Activated naive CD8-positive, alpha-beta T cell (primary cell): ENCODE measurements at regions not wholly inside any gene's neighbourhood (a gene's known extent, or its start where the extent isn't known, plus 50 kb on each side); places are given as distances from the start of the nearest gene placed in this dataset.
"Not testable (repeated sequence)": the region's sequence is repeated elsewhere in the genome, so short reads cannot be mapped to it uniquely, and the experiment has no call there.

ENCODE experiments used
- H3K27ac Mint-ChIP-seq: one replicate; pipeline ENCODE4 v1.8.0; 2021; ENCODE audit warnings: mixed read lengths
- H3K27me3 Mint-ChIP-seq: one replicate; pipeline ENCODE4 v1.8.0; 2021; ENCODE audit warnings: mixed read lengths
- H3K36me3 Mint-ChIP-seq: one replicate; pipeline ENCODE4 v1.8.0; 2021; ENCODE audit warnings: mixed read lengths
- H3K4me1 Mint-ChIP-seq: one replicate; pipeline ENCODE4 v1.8.0; 2021; ENCODE audit warnings: low read depth, mixed read lengths
- H3K4me3 Mint-ChIP-seq: one replicate; pipeline ENCODE4 v1.8.0; 2021; ENCODE audit warnings: mild to moderate bottlenecking, mixed read lengths
- H3K9me3 Mint-ChIP-seq: one replicate; pipeline ENCODE4 v1.8.0; 2021; ENCODE audit warnings: low read depth, mixed read lengths

DNA sequence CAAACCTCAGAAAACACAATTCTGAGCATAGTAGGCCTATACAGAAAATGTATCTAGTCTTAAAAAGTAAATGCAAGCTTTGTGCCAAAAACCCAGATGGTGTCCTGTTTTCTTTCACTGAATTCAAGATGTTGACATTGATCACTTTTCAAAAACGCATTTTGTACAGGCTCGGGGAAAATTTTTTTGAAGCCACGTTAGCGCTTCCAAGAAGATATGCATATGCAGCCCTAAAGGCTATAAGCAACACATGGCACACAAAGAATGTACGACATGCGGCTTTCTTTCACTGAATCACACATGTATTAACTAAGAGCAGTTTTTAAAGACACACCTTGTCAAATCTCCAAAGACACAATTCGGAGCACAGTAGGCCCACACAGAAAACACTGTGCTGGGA, 115.4 kb downstream of the MRPL57 start:
- Mint-ChIP-seq H3K4me3 (no peak overlapping the region), H3K27ac (no peak overlapping the region), H3K9me3 (no peaks in the 10 kb centered on the region)

DNA sequence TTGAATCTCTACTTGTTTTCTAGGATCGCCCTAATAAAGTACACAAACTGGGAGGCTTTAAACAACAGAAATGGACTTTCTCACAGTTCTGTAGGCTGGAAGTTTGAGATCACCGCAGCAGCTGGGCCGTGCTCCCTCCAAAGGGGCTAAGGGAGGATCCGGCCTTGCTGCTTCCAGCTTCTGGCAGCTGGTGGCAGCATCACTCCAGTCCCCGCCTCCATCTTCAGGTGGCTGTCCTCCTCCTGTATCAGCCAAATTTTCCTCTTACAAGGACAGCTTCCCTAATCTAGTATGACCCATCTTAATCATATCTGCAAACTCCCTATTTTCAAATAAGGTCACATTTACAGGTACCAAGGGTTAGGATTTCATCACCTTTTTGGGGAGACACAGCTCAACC, 120.5 kb downstream of the MRPL57 start:
- not testable (repeated sequence) for H3K9me3 Mint-ChIP-seq, H3K36me3 Mint-ChIP-seq, H3K27me3 Mint-ChIP-seq
- Mint-ChIP-seq H3K4me3 (peak overlapping the region; percentile 92), H3K27ac (peak overlapping the region; percentile 66), H3K4me1 (peaks cover 20% of the 10 kb centered on the region)

More for the DNA sequence above, 115.4 kb downstream of the MRPL57 start:
- no peaks in the 10 kb centered on the region for H3K27me3 Mint-ChIP-seq
- no peaks in the 10 kb centered on the region for H3K4me1 Mint-ChIP-seq
- H3K36me3 Mint-ChIP-seq = no peaks in the 10 kb centered on the region

DNA sequence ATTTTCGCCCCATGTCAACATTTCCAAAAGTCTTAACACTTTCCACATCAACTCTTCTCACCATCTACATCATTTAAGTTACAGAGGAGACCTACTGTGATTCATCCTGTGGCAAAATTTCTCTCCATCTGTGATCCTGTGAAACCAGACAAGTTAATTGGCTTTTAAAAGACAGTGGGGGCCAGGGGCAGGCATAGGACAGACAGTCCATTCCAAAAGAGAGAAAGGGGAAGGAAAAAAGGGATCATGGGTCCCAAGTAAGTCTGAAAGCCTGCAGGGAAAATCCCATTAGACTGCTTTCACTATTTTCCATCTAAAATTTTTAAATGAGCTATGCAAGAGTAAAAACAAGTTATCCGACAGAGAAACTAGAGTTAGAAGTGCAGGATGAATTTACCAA, 121.0 kb downstream of the MRPL57 start:
- Mint-ChIP-seq H3K27me3 (no peaks in the 10 kb centered on the region), H3K4me1 (peaks cover 21% of the 10 kb centered on the region), H3K36me3 (no peaks in the 10 kb centered on the region), H3K9me3 (no peaks in the 10 kb centered on the region), H3K27ac (peak overlapping the region; percentile 66), H3K4me3 (peak overlapping the region; percentile 92)

DNA sequence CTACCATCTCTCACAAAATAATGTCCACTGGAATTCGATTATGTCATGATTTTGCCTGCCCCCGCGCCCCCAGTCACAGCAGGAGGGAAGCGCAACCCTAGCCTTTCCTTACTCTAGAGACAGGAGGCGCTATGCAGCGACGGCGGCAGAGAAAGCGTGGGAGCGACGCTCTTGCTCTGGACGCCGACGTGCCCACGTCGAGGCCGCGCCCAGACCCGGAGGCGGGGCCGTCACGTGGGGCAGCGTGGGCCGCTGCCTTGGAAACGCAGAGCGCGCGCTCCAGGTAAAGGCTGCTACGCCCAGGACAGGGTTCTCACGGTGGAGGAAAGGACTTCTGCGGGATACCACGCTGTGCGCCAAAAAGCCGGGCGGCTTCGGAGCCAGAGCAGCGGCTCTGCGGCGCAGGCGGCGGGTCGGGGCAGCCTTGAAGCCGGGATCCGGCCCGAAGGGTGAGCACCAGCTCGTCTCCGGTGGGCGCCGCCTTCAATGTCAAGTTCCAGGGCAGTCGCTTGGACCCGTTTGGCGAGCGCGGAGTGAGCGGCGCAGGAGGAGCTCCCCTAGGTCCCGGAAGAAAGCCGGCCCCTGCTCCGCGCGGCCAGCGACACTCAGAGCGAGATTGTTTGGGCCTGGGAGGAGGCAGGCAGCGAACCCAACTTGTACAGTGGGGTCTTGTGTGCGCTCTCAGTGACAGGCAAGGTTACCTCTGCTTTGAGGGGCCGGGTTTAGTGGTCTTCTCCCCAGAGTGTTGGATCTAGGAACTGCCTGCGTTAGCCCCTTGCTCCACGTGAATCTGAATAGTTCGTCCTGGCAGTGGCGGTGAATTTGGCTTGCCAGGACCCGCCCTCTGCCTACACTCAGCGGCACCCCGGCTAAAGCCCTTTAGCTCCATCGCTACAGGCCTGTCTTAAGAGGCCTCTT, 121.7 kb downstream of the MRPL57 start:
- Mint-ChIP-seq H3K27me3 (no peaks in the 10 kb centered on the region), H3K36me3 (peaks cover 2% of the 10 kb centered on the region), H3K4me1 (peaks cover 23% of the 10 kb centered on the region), H3K4me3 (peak overlapping the region; percentile 92), H3K27ac (peak overlapping the region; percentile 66), H3K9me3 (no peaks in the 10 kb centered on the region)

DNA sequence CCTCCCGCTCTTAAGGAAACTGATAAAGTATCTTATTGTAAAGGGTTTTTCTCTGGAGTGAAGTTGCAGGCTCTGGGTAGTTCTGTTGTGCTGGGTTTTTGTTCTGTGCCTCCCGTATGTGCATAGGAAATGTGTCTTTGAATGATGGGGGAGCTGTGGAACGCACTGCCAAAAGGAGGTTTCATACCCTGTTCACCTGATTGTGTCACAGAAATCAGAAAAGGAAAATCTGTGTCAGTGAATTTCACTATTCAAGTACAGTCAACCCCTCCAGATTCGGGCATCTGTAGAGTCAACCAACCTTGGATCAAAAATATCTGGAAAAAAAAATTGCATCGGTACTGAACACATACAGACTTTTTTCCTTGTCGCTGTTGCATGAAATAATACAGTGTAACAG, 127.8 kb downstream of the MRPL57 start:
- Mint-ChIP-seq H3K36me3 (peaks cover 4% of the 10 kb centered on the region), H3K9me3 (no peaks in the 10 kb centered on the region), H3K4me3 (no peak overlapping the region), H3K4me1 (peaks cover 15% of the 10 kb centered on the region), H3K27ac (peak overlapping the region; percentile 7), H3K27me3 (no peaks in the 10 kb centered on the region)

DNA sequence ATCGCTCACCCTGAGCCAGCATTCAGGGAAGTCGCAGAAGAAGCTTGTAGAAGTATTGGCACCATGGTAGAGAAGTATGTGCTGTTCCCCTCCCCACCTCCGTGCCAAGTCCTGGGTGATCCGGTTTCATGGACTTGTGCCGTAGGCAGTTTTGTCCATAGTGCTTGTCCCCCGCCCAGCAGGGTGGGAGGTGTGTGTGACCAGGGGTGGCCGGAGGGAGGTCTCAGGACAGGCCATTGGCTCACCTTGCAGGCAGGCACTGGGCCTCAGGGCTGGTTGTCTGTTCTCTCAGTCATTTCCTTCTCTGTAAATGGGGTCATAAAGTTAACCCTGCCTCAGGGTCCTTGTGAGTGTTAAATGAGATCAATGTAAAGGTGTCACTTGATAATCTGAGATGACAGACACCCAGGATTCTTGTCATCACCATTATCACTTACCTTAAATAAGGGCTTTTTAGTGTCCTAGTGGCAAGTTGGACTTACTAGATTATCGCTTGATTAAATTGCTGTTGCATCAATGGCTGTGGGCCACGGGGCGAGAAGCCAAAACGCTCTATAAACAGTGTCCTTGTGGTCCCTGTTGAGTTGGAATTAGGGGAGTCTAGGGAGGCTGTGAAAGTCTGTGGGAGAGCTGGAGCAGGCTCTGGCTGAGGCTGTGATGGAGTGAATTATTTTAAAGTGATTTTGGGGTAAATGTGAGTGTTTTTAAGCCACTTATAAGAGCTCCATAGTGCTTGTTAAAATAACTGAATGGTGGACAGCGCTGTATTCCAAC, 130.0 kb downstream of the MRPL57 start:
- not testable (repeated sequence) for H3K4me3 Mint-ChIP-seq, H3K9me3 Mint-ChIP-seq, H3K27me3 Mint-ChIP-seq, H3K27ac Mint-ChIP-seq
- peaks cover 14% of the 10 kb centered on the region for H3K4me1 Mint-ChIP-seq
- H3K36me3 Mint-ChIP-seq = peaks cover 11% of the 10 kb centered on the region

DNA sequence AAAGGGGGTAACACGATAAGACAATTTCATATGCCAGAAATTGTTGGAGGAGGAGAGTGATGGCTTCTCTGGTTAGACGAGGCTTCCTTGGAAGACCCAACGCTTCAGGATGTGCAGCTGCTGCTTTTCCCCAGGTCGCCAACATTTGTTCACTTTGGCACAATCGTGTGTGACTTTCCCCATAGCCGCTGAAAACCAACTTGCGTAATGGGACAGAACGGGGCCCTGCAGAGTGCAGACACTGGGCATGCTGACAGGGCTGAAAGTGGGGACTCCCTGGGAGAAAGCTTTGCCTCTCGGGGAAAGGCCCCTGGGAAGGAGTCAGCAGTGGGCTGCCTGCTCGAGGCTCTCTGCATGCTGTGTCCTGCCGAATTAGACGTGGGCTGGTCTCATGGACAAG, 130.7 kb downstream of the MRPL57 start:
- not testable (repeated sequence) for H3K9me3 Mint-ChIP-seq, H3K4me3 Mint-ChIP-seq, H3K27ac Mint-ChIP-seq, H3K27me3 Mint-ChIP-seq
- Mint-ChIP-seq H3K36me3 (peaks cover 13% of the 10 kb centered on the region), H3K4me1 (peaks cover 14% of the 10 kb centered on the region)

DNA sequence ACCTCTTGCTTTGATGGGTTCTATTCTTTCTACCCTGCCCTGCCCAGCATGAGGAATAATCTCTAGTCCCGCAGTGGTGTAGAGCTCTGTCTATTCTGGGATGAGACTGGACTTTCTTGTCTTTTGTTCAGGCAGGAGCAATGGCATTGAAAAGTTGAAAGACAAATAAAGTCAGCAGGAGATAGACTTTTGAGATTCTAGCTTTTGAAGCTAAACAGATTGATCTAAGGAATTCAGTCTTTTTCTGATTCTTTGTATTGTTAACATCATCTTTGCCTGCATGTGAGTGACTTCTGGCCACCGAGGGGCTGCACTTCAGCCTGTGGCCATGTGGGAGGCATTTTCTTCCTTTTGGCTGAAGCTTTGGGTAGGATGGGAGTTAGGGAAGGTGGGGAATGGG, 132.4 kb downstream of the MRPL57 start:
- Mint-ChIP-seq H3K27ac (no peak overlapping the region), H3K4me1 (peaks cover 7% of the 10 kb centered on the region), H3K9me3 (no peaks in the 10 kb centered on the region), H3K27me3 (no peaks in the 10 kb centered on the region), H3K4me3 (no peak overlapping the region), H3K36me3 (peaks cover 13% of the 10 kb centered on the region)

DNA sequence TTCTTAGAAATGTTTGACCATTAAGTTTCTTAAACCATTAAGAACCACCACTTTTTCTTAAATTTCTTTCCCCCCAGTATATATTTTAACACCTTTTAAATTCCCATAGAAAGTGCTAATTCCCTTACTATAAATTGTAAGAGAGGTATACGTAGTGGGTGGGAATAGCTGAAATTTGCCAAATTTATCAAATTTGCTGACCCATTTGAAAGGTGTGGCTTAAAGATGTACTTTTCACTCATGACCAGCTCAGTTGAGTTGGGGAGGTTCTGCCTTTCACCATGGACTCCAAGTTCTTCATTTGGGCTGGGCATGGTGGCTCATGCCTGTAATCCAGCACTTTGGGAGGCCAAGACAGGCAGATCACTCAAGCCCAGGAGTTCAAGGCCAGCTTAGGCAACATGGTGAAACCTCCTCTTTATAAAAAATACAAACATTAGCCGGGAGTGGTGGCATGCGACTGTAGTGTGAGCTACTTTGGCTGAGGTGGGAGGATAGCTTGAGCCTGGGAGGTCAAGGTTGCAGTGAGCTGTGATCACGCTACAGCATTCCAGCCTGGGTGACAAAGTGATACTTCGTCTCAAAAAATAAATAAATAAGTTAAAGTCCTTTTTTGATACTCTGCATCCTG, 133.2 kb downstream of the MRPL57 start:
- Mint-ChIP-seq H3K27me3 (no peaks in the 10 kb centered on the region), H3K27ac (no peak overlapping the region), H3K36me3 (peaks cover 13% of the 10 kb centered on the region), H3K9me3 (no peaks in the 10 kb centered on the region), H3K4me3 (no peak overlapping the region), H3K4me1 (peaks cover 3% of the 10 kb centered on the region)

DNA sequence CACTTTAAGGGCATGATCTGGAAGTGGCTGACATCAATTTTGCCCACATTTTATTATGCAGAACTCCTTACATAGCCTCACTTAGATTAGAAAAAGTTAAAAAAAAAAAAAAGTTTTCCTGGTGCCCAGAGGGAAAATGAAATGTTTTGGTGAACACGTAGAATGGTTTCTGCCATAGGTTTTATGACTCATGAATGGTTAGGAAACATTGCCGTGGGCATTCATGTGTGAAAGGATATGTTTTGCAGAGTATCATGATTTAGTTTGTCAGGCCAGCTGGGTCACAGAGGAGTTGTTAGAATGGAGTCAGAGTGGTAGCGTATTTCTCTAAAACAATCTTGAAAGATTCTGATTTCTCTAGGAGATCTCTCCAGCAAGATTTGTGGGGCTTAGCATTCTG, 133.8 kb downstream of the MRPL57 start:
- H3K9me3 Mint-ChIP-seq = no peaks in the 10 kb centered on the region
- H3K36me3 Mint-ChIP-seq = peaks cover 13% of the 10 kb centered on the region
- no peak overlapping the region for H3K4me3 Mint-ChIP-seq
- no peaks in the 10 kb centered on the region for H3K27me3 Mint-ChIP-seq
- H3K4me1 Mint-ChIP-seq = peaks cover 3% of the 10 kb centered on the region
- no peak overlapping the region for H3K27ac Mint-ChIP-seq

DNA sequence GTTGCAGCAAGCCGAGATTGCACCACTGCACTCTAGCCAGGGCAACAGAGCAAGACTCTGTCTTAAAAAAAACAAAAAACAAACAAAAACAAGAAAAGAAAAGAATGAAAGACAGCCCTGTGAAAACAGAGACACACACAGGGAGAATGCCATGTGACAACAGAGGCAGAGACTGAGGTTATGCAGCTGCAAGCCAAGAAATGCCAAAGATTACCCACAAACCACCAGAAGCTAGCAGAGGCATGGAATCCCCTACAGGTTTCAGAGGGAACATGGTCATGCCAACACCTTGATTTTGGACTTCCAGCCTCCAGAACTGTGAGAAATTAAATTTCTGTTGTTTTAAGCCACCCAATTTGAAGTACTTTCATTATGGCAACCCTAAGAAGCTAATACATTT, 138.5 kb downstream of the MRPL57 start:
- H3K4me3 Mint-ChIP-seq, H3K4me1 Mint-ChIP-seq, H3K27me3 Mint-ChIP-seq, H3K27ac Mint-ChIP-seq, H3K9me3 Mint-ChIP-seq: not testable (repeated sequence)
- H3K36me3 Mint-ChIP-seq = peaks cover 19% of the 10 kb centered on the region

DNA sequence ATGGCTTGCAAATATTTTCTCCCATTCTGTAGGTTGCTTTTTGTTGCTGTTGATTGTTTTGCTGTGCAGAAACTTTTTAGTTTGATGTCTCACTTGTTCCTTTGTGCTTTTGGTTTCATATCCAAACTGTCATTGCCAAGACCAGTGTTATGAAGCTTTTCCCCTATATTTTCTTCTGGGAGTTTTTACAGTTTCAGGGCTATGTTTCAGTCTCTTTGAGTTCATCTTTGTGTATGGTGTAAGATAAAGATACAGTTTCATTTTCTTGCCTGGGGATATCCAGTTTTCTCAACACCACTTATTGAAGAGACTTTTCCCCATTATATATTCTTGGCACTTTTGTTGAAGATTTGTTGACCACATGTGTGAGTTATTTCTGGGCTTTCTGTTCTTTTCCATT, 139.9 kb downstream of the MRPL57 start:
- Mint-ChIP-seq H3K27ac (no peak overlapping the region), H3K9me3 (no peaks in the 10 kb centered on the region), H3K4me3 (no peak overlapping the region), H3K36me3 (peaks cover 12% of the 10 kb centered on the region), H3K4me1 (no peaks in the 10 kb centered on the region), H3K27me3 (no peaks in the 10 kb centered on the region)

DNA sequence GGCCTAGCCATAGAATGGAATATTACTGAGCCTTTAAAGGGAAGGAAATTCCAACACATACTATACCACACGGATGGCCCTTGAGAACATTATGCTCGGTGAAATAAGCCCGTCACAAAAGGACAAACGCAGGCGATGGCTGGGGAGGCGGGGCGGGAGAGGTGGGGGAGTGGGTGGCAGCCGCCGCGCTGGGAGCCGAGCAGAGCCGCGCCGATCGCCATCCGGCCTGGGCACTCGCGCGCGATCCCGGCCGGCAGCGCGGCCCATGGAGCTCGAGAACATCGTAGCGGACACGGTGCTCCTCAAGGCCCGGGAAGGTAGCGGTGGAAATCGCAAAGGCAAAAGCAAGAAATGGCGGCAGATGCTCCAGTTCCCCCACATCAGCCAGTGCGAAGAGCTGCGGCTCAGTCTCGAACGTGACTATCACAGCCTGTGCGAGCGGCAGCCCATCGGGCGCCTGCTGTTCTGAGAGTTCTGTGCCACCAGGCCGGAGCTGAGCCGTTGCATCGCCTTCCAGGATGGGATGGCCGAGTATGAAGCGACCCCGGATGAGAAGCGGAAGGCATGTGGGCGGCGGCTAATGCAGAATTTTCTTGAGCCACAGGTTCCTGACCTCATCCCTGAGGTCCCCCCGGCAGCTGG, 140.1 kb downstream of the ZDHHC20 start:
- H3K4me3 Mint-ChIP-seq = no peak overlapping the region

DNA sequence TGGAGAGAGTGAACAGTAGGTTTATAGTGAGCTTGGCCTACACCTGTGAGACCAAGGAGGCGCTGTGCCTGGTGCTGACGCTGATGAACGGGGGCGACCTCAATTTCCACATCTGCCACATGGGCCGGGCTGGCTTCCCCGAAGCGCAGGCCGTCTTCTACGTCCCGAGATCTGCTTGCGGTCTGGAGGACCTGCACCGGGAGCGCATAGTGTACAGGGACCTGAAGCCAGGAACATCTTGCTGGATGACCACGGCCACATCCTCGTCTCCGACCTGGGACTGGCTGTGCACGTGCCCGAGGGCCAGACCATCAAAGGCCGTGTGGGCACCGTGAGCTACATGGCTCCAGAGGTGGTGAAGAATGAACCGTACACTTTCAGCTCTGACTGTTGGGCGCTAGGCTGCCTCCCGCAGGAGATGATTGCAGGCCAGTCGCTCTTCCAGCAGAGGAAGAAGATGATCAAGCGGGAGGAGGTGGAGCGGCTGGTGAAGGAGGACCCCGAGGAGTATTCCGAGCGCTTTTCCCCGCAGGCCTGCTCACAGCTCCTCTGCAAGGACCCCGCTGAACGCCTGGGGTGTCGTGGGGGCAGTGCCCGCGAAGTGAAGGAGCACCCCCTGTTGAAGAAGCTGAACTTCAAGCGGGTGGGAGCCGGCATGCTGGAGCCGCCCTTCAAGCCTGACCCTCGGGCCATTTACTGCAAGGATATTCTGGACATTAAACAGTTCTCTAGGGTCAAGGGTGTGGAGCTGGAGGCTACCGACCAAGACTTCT, 139.0 kb downstream of the ZDHHC20 start:
- Mint-ChIP-seq H3K36me3 (peaks cover 11% of the 10 kb centered on the region), H3K4me3 (no peak overlapping the region), H3K27ac (no peak overlapping the region), H3K4me1 (no peaks in the 10 kb centered on the region), H3K9me3 (no peaks in the 10 kb centered on the region), H3K27me3 (no peaks in the 10 kb centered on the region)

More for the DNA sequence above, 140.1 kb downstream of the ZDHHC20 start:
- peaks cover 8% of the 10 kb centered on the region for H3K36me3 Mint-ChIP-seq
- H3K27ac Mint-ChIP-seq = no peak overlapping the region
- H3K27me3 Mint-ChIP-seq = no peaks in the 10 kb centered on the region
- no peaks in the 10 kb centered on the region for H3K4me1 Mint-ChIP-seq
- no peaks in the 10 kb centered on the region for H3K9me3 Mint-ChIP-seq
